ENCODE measurements at regions not wholly inside any gene's neighbourhood (a gene's known extent, or its start where the extent isn't known, plus 50 kb on each side); places are given as distances from the start of the nearest gene placed in this dataset.
"Not testable (repeated sequence)": the region's sequence is repeated elsewhere in the genome, so short reads cannot be mapped to it uniquely, and the experiment has no call there.

DNA sequence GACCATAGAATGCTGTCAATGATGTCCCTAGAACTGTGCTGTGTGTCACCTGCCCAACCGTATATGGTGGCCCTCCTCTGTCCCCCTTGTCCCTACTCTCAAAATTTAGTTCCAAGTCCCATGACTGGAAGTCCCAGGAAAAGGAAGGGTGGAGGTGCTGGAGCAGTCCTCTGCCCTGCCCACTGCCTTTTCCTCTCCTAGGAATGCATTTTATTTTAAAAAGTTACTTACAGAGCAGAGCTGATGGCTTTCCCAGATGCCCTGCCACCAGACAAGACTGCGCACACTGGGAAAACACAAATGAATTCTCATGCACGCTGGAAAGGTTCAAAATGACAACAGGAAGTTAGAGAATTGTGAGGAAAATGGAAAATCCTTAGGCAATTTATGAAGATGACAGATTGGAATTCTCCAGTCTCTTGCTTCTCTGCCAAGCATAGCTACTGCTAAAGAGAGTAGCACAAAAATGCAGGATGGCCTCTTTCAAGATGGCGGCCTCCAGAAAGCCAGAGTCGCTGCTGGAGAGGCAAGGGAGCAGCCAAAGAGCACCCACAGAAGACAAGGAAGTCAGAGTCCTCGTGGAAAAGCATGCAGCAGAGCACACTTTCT is 117.1 kb upstream of the TSC22D1 start:
- DNase-seq = no peak

DNA sequence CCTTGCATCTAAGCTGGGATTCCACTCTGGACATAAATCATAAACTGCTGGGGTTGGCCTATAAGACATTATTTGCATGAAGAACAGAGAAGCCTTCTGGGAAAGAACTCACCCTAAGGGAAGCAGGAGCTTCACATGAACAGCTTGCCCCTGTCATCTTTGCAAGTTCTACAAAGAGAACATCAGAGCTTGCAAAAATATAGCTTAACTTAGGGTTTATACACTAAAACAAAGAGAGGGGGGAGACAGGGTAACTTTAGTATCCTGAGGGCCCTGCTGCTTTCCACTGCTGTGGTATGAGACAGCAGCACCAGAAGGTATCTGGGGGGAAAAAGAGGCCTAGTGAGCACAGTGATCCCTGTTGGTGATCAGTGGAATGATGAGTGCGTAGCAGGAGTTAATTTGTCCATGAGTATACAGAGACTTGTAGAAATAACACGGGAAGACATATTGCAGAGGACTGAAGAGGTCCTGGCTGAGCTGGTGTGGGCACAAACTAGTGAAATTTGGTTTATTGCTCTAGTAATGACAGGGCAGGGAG is 116.1 kb upstream of the TSC22D1 start:
- no peak for DNase-seq

DNA sequence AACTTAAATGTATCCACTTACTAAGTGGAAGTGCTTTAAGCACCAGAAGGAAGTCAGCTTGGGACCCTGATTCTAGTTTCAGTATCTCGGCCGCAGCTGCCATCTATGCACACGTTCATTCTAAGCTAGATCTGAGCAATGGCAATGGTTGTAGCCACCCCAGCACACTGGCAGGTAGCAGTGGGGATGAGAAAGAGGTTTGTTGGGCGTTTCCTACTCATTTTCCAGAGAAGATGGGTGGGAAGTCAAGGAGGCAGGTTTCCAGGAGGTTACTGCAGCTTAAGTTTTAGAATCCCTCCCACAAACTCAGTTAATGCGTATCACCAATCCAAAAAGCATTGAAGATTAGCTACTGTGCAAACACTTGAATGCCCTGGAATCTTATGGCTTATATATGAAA is 114.2 kb upstream of the TSC22D1 start:
- no peak for DNase-seq

DNA sequence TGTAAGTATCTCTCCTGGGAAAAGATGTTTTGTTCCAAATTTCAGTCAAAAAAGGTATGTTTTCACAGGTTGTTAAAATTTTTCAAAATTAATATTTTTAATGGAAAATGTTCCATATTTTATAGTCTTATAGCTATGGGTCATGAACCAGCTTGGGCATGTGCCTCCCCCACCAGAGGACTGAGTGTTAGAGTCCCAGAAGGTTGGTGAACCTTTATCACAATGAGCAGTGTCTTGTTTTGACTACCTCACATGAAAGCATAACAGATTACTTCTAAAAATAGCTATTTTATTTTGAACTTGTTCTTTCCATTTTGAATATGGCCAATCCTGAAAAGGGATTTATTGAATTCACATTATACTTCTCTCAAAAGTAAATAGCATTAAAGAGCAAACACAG is 112.5 kb upstream of the TSC22D1 start:
- DNase-seq = no peak

DNA sequence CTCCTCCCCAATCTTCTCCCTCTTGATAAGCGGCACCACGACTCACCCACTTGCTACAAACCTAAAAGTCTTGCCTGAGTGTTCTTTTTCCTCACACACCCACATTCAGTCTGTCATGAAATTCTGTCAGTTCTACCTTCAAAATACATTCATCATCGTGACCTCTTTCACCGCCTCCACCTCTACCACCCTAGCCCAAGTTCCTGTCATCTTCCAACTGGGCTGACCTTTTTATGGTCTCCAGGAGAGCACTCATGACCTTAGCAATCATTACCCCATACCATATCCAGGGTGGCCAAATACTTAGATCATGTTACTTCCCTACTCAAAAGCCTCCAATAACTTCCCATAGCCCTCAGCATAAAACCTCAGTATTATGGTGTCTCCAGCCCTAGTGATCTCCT is 110.4 kb upstream of the TSC22D1 start:
- DNase-seq = no peak

DNA sequence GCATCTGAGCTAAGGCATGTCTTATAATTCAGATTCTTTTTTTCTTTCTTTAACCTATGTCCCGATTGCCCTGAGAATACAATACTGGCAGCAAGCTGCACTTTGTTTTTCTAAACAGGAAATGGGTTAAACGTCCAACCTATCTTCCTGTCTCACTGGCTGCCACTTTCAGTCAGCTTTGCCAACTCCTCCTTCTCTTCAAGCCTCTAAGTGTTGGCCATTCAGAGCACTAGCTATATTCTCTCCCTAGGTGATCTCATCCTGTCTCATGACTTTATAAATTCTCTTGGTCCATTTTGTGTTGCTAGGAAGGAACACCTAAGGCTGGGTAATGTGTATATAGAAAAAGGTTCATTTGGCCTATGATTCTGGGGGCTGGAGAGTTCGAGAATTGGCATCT is 109.5 kb upstream of the TSC22D1 start:
- no peak for DNase-seq

DNA sequence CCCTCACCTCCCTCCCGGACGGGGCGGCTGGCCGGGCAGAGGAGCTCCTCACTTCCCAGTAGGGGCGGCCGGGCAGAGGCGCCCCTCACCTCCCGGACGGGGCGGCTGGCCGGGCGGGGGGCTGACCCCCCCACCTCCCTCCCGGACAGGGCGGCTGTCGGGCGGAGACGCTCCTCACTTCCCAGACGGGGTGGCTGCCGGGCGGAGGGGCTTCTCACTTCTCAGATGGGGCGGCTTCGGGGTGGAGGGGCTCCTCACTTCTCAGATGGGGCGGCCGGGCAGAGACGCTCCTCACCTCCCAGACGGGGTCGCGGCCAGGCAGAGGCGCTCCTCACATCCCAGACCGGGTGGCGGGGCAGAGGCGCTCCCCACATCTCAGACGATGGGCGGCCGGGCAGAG is 106.3 kb upstream of the TSC22D1 start:
- not testable (repeated sequence) for DNase-seq

DNA sequence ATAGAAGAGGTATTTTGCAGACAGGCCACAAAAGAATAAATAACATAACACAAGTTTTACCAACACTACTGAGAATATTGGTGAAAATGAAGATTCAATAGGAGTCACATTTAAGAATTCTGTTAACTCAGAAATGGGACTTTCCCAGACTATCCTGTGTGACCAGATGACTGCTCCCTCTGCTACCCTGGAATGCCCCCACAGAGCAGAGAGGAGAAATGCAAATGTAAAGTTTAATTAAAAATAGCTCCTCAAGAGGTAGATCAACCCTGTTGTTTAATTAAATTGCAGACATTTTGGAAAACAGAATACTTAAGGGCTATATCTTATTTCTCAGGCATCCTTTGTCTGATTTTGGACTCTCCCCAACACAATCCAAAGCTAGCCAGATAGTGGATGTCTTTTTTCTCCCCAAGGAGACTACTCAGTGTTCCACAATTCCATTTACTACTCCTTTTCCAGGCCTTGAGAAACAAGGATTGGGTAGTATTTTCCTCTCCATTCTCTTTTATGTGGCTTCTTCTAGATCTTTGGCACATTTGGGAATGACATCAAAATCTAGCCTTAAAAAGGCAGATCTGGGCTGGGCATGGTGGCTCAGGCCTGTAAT is 104.7 kb upstream of the TSC22D1 start:
- DNase-seq = no peak

DNA sequence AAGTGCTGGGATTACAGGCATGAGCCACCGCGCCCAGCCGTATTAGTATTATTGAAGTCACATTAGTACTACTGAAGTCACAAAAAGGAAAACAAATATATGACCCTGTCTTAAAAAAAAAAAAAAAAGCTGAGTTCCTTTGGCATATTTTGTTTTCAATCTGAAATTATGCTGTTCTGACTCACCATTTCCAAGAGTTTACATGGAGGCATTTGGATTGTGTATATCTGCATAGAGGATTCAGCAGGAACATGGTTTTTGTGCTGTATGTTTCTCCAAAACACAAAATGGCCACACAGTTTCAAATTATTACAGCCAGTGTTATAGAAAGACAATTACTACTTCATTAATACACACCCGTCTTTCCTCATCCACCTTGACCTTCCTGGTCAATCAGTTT is 103.5 kb upstream of the TSC22D1 start:
- DNase-seq = no peak

DNA sequence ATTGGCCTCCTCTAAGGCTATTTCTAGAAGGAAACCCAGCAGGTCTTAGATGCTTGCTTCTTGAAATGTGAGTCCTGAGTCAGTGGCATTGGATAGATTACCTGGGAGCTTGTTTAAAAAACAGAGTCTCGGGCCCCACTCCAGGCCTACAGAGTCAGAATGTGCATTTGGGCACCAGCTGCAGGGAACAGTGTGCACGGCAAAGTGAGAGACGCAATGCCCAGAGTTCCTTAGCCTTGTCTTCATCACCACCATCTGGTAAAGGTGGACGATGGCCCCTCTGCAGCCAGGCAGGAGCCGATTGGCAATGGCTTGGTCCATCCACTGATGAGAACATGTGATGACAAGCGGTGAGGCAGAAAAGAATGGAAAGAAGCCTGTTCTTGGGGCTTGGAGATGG is 102.1 kb upstream of the TSC22D1 start:
- no peak for DNase-seq

DNA sequence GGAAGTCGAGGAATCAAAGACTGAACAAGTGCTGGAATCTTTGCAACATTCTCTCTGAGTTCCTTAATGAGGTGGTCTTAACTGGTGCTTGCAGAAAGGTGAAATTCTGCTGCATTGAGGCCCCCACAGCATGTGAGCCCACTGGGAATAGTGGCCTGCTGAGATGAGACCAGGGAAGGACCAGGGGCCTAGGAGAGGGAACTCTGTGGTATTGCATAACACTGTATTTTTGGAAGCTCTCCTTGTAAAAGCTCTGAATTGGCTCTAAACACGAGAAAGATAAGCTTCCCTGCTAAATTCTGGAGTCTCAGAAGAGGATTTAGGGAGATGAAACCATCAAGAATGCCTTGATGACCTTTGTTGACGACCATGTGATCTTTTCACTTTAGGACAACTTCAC is 100.4 kb upstream of the TSC22D1 start:
- no peak for DNase-seq

DNA sequence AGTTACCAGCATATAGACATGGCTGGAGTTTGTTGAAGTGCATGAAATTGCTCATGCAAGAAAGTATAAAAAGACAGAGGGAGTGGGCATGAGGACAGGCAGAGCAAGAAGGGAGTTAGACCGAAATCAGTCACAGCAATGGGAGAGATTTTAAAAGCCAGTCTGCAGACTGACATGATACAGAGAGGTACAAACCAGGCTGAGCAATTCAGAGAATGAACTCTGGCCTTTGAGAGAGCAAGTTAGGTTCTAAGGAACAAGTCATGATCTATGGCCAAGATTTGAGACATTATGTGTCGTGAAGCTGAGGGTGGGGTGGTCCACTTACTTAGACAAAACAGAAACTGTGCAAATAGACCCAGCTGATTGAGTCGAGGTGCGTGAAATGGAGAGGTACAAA is 93.4 kb upstream of the TSC22D1 start:
- no peak for DNase-seq

DNA sequence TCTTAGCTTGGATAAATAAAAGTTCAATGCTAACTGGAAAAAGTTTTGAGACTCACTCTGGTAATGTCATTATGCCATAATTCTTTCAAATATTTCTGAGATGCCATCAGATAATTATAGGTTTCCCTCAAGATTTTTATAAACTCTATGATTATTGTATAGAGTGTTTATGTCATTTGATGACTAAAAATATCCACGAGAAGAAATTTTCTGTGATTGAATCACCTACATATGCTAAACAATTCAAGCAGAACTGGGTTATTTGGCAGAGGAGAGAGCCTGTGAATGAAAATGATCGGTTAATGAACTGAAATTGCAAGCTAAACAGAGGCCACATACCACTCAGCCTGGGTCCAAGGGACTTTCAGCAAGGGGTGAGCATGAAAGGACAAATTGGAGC is 92.6 kb upstream of the TSC22D1 start:
- no peak for DNase-seq

DNA sequence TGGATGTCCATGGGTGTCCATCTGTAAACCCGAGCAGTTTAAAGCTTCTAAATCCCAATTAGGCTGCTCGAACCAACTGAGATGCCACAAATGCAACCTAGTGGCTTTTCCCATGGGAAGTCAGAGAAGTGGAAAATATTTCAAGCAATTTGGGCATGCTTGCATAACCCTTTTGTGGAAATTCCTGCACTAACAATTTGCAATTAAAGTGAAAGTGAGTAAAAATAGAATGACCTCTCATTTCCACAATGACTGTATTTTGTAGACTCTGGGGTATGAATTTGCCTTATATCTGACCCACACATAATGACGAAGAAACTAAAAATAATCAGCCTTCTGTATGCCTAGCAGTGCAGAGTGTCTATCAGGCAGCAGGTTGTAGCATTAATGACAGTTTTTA is 91.8 kb upstream of the TSC22D1 start:
- DNase-seq = no peak

DNA sequence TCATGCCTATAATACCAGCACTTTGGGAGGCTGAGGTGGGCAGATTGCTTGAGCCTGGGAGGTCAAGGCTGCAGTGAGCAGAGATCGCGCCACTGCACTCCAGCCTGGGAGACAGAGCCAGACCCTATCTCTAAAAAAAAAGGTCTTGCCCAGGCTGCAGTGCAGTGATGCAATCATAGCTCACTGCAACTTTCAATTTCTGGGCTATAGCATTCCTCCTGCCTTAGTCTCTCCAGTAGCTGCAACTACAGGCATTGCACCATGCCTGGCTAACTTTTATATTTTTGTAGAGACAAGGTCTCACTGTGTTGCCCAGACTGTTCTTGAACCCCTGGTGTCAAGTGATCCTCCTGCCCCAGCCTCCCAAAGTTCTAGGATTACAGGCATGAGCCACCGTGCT is 90.4 kb upstream of the TSC22D1 start:
- not testable (repeated sequence) for DNase-seq

DNA sequence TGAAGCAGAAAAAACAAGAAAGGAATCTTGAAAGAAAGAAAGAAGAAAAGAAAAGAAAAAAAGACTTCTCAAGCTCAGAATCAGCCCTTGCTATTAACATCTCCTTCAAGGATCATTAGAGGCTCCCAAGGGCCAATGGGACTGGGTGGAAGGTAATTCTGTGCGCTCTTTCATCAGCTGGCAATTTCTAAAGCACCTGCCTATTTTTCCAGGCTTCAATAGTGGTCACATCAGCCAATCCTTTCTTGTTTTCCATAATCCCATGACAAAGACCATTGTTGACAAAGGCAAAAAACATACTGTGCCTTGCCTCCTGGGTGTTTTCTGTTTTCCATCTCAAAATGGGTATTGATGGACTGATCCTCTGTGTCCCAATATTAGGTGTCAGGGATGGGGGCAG is 88.2 kb upstream of the TSC22D1 start:
- DNase-seq = no peak

DNA sequence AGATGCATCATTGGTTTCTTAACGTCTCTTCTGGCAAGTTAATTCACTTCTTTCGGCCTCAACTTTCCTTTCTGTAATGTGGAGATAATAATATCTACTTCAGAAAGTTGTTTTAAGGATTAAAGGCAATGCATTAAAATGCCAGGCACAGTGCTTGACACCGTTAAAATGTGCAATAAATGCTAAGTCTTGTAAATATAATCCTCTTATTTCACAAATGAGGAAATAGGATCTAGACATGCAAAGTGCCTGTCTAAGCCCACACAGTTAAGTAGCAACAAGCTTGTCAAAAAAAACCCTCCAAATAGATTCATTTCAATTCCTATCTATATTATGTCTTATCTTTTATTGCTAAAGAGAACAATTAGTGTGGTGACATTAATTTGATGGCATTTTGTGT is 86.4 kb upstream of the TSC22D1 start:
- DNase-seq = no peak

DNA sequence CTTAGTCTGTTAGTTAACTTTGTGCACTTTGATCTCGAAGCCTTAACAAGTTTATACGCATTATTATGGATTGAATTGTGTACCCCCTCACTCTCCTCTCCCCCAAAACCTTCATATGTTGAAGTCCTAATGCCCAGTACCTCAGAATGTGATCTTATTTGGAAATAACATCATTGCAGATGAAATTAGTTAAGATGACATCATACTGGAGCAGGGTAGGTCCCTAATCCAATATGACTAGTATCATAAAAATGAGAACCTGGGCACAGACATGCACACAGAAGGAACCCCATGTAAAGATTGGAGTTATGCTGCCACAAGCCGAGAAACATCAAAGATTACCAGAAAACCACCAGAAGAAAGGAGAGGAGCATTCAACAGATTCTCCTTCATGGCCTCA is 85.8 kb upstream of the TSC22D1 start:
- DNase-seq = no peak

DNA sequence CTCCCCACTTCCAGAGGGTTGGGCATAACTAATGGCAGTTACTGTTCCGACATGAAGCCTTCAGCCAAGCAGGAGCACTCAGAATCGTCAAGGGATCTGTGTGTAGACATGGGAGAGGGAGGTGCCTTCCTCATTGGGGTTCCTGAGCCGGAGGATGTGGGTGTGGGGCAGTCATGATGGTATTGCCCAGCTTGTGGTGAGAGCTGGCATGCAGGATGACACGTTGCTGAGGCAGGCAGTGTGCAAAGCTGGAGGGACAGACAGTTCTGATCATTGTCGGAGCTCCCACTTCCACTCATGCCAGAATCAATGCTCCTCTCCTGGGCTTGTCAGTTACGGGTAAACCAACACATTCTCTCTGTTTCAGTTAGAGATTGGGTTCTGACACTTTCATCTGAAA is 83.9 kb upstream of the TSC22D1 start:
- DNase-seq = no peak

DNA sequence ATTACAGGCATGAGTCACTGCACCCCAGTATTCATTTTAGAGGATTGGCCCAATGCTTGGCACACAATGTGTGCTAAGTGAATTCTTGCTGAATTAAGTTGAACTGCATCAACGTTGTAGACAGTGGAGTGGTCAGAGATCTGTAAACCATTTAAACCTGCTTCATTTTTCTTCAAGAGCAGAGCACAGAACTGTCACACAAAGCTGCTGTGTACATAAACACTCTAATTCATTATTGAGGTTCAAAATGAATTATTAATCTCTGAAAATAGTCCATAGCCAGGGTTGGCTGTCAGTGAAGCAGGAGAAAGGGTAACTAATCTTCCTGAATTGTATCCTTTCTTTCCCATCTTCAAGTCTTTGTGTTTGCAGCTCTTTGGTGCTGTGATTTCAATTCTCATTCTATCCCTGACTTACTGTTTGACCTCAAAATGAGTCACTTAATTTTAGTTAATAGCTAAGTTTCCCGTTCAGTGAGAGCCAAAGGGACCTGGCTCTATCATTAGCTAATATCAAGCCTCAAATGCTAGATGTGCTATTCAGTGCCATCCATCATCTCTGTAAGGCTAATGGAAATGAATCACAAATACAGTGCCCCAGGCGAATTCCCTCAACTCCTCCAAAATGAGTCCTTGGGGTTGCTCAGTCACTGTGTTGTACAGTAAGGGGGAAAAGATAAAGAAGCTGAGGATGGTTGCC is 77.0 kb upstream of the TSC22D1 start:
- DNase-seq = no peak

DNA sequence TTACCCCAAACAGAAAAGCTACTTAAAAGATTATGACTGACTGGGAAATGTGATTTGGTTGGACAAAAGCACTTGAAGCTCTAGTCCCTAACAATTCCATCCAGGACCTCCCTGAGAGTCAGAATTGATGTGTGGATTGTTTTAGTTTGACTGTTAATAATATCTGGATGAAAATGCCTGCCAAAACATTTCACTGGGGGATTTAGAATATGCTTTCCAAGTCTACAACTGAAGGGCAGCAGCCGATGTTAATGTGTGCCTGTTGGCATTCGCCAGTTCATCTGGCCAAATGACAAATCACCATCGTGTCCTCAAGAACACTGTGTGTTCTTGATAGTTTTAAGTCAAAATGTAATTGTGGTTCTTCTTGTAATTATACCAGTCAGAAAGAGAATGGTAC is 76.0 kb upstream of the TSC22D1 start:
- DNase-seq = no peak

DNA sequence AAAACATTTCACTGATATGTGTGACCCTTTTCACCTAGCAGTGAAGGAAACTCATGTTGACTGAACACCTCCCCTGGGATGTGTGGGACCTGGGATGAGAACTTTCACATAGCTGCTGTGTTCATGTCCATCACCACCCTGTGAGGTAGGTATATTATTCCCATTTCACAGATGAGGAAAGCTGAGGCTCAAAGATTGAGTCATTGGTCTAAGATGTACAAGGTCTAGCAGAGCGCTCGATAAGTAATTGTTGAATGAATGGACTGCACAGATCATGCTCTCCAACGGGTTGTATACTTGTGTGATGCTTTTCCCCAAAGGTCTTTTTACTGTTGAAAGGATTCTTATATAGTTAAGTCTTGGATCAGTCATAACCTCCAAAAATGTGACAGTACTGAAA is 75.6 kb upstream of the TSC22D1 start:
- DNase-seq = no peak

DNA sequence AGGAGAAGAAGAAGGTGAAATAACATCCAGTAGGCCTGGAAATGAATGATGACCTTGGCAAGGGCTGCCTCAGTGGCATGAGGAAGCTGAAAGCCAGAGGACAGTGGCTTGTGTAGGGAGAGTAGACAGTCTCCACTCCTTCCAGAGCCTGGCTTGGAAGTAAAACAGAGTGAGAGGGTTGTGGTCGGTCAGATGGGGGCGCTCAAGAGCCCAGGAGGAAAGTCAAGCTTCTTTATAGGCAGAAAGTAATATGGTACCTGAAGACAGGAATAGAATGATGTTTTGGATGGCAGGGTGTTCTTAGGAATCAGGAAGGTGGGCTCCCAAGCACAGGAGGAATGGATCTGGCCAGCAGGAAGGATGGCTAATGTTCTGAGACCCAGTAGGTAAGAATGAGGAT is 75.1 kb upstream of the TSC22D1 start:
- DNase-seq = no peak

DNA sequence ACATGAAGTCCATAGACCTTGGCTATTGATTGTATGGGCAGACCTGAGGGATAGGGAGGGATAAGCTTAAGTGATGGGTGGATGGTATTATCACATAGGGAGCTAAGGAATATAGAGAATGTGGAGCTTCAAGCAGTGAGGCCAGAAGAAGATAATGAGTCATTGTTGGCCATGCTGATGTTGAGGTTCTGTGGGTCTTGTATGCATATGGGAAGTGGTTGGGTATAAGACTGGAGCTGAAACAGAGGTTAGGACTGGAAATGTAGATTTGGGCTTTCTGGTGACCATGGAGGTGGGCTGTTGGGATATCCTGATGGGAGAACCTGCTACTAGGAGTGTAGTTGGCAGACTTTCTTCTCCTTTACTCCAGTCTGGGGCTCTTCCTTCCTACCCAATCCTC is 73.7 kb upstream of the TSC22D1 start:
- no peak for DNase-seq

DNA sequence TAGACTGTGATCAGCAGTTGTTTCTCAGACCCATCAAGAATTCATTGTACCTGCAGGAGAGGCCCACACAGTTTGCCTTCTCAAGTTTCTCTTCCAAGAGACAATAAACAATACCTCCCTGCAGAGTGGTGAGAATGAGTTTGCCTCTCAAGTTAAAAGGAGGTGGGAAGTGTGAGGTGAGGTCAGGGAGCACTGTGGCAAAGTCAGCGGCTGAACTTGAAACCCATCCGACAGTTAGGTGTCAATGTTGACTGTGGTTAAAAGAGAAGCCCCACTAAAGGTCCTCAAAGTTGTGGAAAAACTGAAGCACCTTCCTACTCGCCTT is 72.9 kb upstream of the TSC22D1 start:
- DNase-seq = no peak
